Keratinocyte (primary cell): ENCODE measurements at regions not wholly inside any gene's neighbourhood (a gene's known extent, or its start where the extent isn't known, plus 50 kb on each side); places are given as distances from the start of the nearest gene placed in this dataset.

Source experiments
- DNase-seq: peaks from one replicate; pipeline ENCODE4 v3.0.0-alpha.2; 2011; ENCODE audit warnings: low read depth, missing footprints, low spot score
- FAIRE-seq: peaks from 2 replicates; lab custom pipeline; 2011; peaks lifted over from hg19 to GRCh38; lab: Jason Lieb, UNC
- H2AFZ ChIP-seq: 2 replicates; pipeline ENCODE4 v1.6.0; 2012; ENCODE audit warnings: low read length, control low read depth, inconsistent platforms; ENCODE audit not compliant: control insufficient read depth
- H3K27ac ChIP-seq: 2 replicates; pipeline ENCODE4 v1.5.1; 2011; ENCODE audit warnings: low read length; ENCODE audit not compliant: control insufficient read depth, insufficient read depth
- H3K27me3 ChIP-seq: 3 replicates; pipeline ENCODE4 v1.6.0; 2011; ENCODE audit warnings: low read length; ENCODE audit not compliant: control insufficient read depth, insufficient read depth; ENCODE audit errors: extremely low read depth
- H3K36me3 ChIP-seq, 2 experiments: 2 replicates in 1 of 2; 3 replicates in 1 of 2; pipeline ENCODE4 v1.5.1; 2011; ENCODE audit warnings: low read length in 2 of 2, mild to moderate bottlenecking in 1 of 2; ENCODE audit not compliant: control insufficient read depth in 2 of 2, insufficient read depth in 2 of 2; ENCODE audit errors: extremely low read depth in 1 of 2
- H3K4me1 ChIP-seq: 3 replicates; pipeline ENCODE4 v1.5.1; 2011; ENCODE audit warnings: low read length; ENCODE audit not compliant: control insufficient read depth, insufficient read depth; ENCODE audit errors: extremely low read depth
- H3K4me2 ChIP-seq: 3 replicates; pipeline ENCODE4 v1.6.0; 2011; ENCODE audit warnings: low read depth, low read length; ENCODE audit not compliant: control insufficient read depth, insufficient read depth; ENCODE audit errors: extremely low read depth
- H3K4me3 ChIP-seq, 3 experiments: fragments of 200-600 bp in 1 of 3; sonication (generic) in 1 of 3; 2 replicates in 2 of 3; 3 replicates in 1 of 3; pipeline ENCODE4 v1.5.1; 2011 to 2016; ENCODE audit warnings: low read length in 3 of 3, mild to moderate bottlenecking in 3 of 3, control low read depth in 2 of 3, inconsistent platforms in 1 of 3, low read depth in 1 of 3, mixed read lengths in 1 of 3, mixed run types in 1 of 3, moderate library complexity in 1 of 3; ENCODE audit not compliant: control insufficient read depth in 2 of 3, insufficient read depth in 2 of 3; ENCODE audit errors: extremely low read depth in 1 of 3
- H3K79me2 ChIP-seq: 2 replicates; pipeline ENCODE4 v1.6.0; 2012; ENCODE audit warnings: low read length; ENCODE audit not compliant: control insufficient read depth, insufficient read depth
- H3K9ac ChIP-seq: 3 replicates; pipeline ENCODE4 v1.6.0; 2011; ENCODE audit warnings: low read length; ENCODE audit not compliant: control insufficient read depth, insufficient read depth; ENCODE audit errors: extremely low read depth
- H3K9me1 ChIP-seq: 3 replicates; pipeline ENCODE4 v1.6.0; 2011; ENCODE audit warnings: low read length; ENCODE audit not compliant: control insufficient read depth, insufficient read depth; ENCODE audit errors: extremely low read depth
- H3K9me3 ChIP-seq: 2 replicates; pipeline ENCODE4 v1.5.1; 2012; ENCODE audit warnings: low read depth, low read length; ENCODE audit not compliant: control insufficient read depth
- H4K20me1 ChIP-seq: 3 replicates; pipeline ENCODE4 v1.6.0; 2011; ENCODE audit warnings: low read length; ENCODE audit not compliant: control insufficient read depth, insufficient read depth; ENCODE audit errors: extremely low read depth
- EZH2 ChIP-seq: IDR thresholded peaks from one replicate; pipeline ENCODE4 v1.6.1; 2012; ENCODE audit warnings: inconsistent platforms, mild to moderate bottlenecking, low read length, moderate library complexity
- dilution Hi-C: fragments of 300-500 bp; cut with MboI; formaldehyde crosslinking; loops from one replicate; pipeline ENCODE4 v1.7.0; 2020; ENCODE audit warnings: low sequenced_read_pairs; ENCODE audit not compliant: extremely low pct_ligation_motif_present
- TF ChIP-seq, protein P1 (sequence below), 3 experiments: IDR thresholded peaks in 1 of 3; conservative IDR thresholded peaks in 1 of 3; optimal IDR thresholded peaks in 1 of 3; 2 replicates in 2 of 3; 3 replicates in 1 of 3; pipeline versions ENCODE3 to v1.5.1; 2011; ENCODE audit warnings: low read length in 3 of 3, mild to moderate bottlenecking in 3 of 3, moderate library complexity in 2 of 3, control low read depth in 1 of 3, inconsistent platforms in 1 of 3; ENCODE audit not compliant: insufficient read depth in 2 of 3; ENCODE audit errors: extremely low read depth in 1 of 3

DNA sequence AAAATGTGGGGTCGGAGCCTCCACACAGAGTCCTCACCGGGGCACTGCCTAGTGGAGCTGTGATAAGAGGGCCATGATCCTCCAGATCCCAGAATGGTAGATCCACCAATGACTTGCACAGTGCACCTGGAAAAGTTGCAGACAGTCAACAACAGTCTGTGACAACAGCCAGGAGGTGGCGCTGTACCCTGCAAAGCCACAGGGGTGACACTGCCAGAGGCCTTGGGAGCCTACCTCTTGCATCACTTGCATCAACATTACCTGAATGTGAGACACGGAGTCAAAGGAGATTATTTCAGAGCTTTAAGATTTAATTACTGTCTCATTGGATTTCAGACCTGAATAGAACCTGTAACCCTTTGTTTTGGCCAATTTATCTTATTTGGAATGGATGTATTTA, 614.1 kb upstream of the CDH9 start:
- no peak for DNase-seq
- Histone ChIP-seq H3K36me3 (no peaks in the 10 kb centered on the region), H2AFZ (no peak overlapping the region), H3K4me2 (no peak overlapping the region), H3K9me1 (no peaks in the 10 kb centered on the region), H3K27ac (no peak overlapping the region), H3K4me3 (no peak overlapping the region), H3K79me2 (no peaks in the 10 kb centered on the region), H3K27me3 (no peaks in the 10 kb centered on the region), H3K9me3 (no peaks in the 10 kb centered on the region), H4K20me1 (no peaks in the 10 kb centered on the region), H3K4me1 (no peaks in the 10 kb centered on the region), H3K9ac (no peak overlapping the region)
- FAIRE-seq: no peak
- TF ChIP-seq EZH2: no peak
- TF ChIP-seq, protein P1, sequence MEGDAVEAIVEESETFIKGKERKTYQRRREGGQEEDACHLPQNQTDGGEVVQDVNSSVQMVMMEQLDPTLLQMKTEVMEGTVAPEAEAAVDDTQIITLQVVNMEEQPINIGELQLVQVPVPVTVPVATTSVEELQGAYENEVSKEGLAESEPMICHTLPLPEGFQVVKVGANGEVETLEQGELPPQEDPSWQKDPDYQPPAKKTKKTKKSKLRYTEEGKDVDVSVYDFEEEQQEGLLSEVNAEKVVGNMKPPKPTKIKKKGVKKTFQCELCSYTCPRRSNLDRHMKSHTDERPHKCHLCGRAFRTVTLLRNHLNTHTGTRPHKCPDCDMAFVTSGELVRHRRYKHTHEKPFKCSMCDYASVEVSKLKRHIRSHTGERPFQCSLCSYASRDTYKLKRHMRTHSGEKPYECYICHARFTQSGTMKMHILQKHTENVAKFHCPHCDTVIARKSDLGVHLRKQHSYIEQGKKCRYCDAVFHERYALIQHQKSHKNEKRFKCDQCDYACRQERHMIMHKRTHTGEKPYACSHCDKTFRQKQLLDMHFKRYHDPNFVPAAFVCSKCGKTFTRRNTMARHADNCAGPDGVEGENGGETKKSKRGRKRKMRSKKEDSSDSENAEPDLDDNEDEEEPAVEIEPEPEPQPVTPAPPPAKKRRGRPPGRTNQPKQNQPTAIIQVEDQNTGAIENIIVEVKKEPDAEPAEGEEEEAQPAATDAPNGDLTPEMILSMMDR (optimal IDR thresholded peaks at IDR 0.05 in 1 of 3, IDR thresholded peaks at IDR 0.05 in 1 of 3, conservative IDR thresholded peaks at IDR 0.05 in 1 of 3; ENCODE audit: extremely low read depth in 1 of 3, insufficient read depth in 2 of 3, low read length in 3 of 3): peak in 2 of 3 experiments; percentile 29 to 32
- dilution Hi-C loops: no loop called here

DNA sequence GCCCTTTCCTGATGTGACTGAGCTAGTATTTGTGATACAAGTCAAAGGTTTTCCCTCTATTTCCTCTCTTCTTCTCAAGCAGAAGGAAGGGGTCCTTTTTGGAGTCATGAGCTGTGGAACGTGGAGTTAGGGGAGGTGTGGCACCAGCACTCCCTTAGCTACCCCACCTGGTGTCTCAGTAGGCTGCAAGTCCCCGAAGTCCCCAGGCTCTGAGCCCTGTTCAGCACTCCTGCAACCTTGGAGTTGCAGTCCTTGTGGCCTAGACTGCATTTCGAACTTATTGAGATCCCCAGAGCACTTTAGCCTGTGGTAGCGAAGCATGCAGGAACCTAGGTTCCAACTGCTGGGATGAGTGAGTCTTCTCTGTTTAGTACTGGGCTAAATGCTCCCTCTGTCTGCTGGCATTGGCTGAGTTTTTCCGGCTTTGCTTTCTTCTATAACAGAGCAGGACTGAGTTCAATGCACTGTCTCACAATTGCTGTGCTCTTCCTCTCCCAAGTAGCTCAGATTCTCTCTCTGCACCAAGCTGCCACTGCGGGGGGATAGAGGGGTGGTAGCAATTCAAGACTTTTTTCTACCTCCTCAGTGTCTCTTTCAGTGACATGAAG, 600.7 kb upstream of the CDH9 start:
- H3K27me3 ChIP-seq: no peaks in the 10 kb centered on the region
- no peak overlapping the region for H3K27ac ChIP-seq
- no peak overlapping the region for H3K4me2 ChIP-seq
- no peak overlapping the region for H2AFZ ChIP-seq
- no peaks in the 10 kb centered on the region for H4K20me1 ChIP-seq
- no peaks in the 10 kb centered on the region for H3K4me1 ChIP-seq
- no peaks in the 10 kb centered on the region for H3K36me3 ChIP-seq
- dilution Hi-C loops: no loop called here
- H3K79me2 ChIP-seq: no peaks in the 10 kb centered on the region
- no peaks in the 10 kb centered on the region for H3K9me1 ChIP-seq
- TF ChIP-seq, protein P1 (optimal IDR thresholded peaks at IDR 0.05 in 1 of 3, IDR thresholded peaks at IDR 0.05 in 1 of 3, conservative IDR thresholded peaks at IDR 0.05 in 1 of 3; ENCODE audit: extremely low read depth in 1 of 3, insufficient read depth in 2 of 3, low read length in 3 of 3): no peak
- no peak for TF ChIP-seq EZH2
- no peak for FAIRE-seq
- DNase-seq: no peak
- no peak overlapping the region for H3K9ac ChIP-seq
- no peaks in the 10 kb centered on the region for H3K9me3 ChIP-seq
- no peak overlapping the region for H3K4me3 ChIP-seq
